Endothelial cell (in vitro differentiated cells): ENCODE measurements at regions not wholly inside any gene's neighbourhood (a gene's known extent, or its start where the extent isn't known, plus 50 kb on each side); places are given as distances from the start of the nearest gene placed in this dataset.
"Not testable (repeated sequence)": the region's sequence is repeated elsewhere in the genome, so short reads cannot be mapped to it uniquely, and the experiment has no call there.

Source experiments
- DNase-seq: peaks from one replicate; pipeline ENCODE4 v3.0.0; 2021; ENCODE audit warnings: low spot score
- H3K27ac Mint-ChIP-seq: one replicate; pipeline ENCODE4 v1.8.0; 2021; ENCODE audit warnings: mixed read lengths, inconsistent platforms; ENCODE audit not compliant: unreplicated experiment
- H3K27me3 Mint-ChIP-seq: one replicate; pipeline ENCODE4 v1.8.0; 2021; ENCODE audit warnings: mild to moderate bottlenecking, moderate library complexity, mixed read lengths, inconsistent platforms; ENCODE audit not compliant: unreplicated experiment
- H3K36me3 Mint-ChIP-seq: one replicate; pipeline ENCODE4 v1.8.0; 2021; ENCODE audit warnings: mild to moderate bottlenecking, low read depth, mixed read lengths, inconsistent platforms; ENCODE audit not compliant: unreplicated experiment
- H3K4me1 Mint-ChIP-seq: one replicate; pipeline ENCODE4 v1.8.0; 2021; ENCODE audit warnings: mild to moderate bottlenecking, mixed read lengths, inconsistent platforms; ENCODE audit not compliant: unreplicated experiment
- H3K4me3 Mint-ChIP-seq: one replicate; pipeline ENCODE4 v1.8.0; 2021; ENCODE audit warnings: mild to moderate bottlenecking, mixed read lengths, inconsistent platforms; ENCODE audit not compliant: unreplicated experiment
- H3K9me3 Mint-ChIP-seq: one replicate; pipeline ENCODE4 v1.8.0; 2021; ENCODE audit warnings: mixed read lengths, inconsistent platforms; ENCODE audit not compliant: unreplicated experiment
- TF ChIP-seq, protein P1 (sequence below): fragments of 200-600 bp; sonication (generic); IDR thresholded peaks from one replicate; pipeline ENCODE4 v1.5.0; 2021; ENCODE audit warnings: antibody characterized with exemption; ENCODE audit not compliant: unreplicated experiment

- no peak for DNase-seq
- no peaks in the 10 kb centered on the region for H3K9me3 Mint-ChIP-seq
- H3K27ac Mint-ChIP-seq = no peak overlapping the region
- TF ChIP-seq, protein P1, sequence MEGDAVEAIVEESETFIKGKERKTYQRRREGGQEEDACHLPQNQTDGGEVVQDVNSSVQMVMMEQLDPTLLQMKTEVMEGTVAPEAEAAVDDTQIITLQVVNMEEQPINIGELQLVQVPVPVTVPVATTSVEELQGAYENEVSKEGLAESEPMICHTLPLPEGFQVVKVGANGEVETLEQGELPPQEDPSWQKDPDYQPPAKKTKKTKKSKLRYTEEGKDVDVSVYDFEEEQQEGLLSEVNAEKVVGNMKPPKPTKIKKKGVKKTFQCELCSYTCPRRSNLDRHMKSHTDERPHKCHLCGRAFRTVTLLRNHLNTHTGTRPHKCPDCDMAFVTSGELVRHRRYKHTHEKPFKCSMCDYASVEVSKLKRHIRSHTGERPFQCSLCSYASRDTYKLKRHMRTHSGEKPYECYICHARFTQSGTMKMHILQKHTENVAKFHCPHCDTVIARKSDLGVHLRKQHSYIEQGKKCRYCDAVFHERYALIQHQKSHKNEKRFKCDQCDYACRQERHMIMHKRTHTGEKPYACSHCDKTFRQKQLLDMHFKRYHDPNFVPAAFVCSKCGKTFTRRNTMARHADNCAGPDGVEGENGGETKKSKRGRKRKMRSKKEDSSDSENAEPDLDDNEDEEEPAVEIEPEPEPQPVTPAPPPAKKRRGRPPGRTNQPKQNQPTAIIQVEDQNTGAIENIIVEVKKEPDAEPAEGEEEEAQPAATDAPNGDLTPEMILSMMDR = no peak
- H3K36me3 Mint-ChIP-seq = no peaks in the 10 kb centered on the region
- H3K27me3 Mint-ChIP-seq = peaks cover 1% of the 10 kb centered on the region
- H3K4me3 Mint-ChIP-seq = no peak overlapping the region
- H3K4me1 Mint-ChIP-seq = peaks cover 4% of the 10 kb centered on the region
Measured at GRCh38 chr12:46071335-46071734, 81.0 kb upstream of the SCAF11 start.

DNA sequence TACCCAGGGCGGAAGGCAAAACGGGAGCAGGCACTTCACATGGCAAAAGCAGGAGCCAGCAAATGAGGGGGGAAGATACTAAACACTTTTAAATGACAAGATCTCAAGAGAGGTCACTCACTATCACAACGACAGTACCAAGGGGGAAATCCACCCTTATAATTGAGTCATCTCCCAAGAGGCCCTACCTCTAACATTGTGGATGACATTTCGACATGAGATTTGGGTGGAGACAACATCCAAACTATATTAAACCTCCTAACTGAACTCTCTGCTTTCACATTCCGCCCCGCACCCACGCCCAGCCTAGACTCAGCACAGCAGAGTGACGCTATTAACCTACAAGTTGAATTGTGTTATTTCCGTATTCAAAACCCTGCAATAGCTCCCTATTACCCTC is 76.7 kb upstream of the SCAF11 start:
- no peak for DNase-seq
- H3K4me1 Mint-ChIP-seq = peaks cover 4% of the 10 kb centered on the region
- peaks cover 1% of the 10 kb centered on the region for H3K27me3 Mint-ChIP-seq
- H3K4me3 Mint-ChIP-seq = no peak overlapping the region
- H3K27ac Mint-ChIP-seq = no peak overlapping the region
- no peaks in the 10 kb centered on the region for H3K9me3 Mint-ChIP-seq
- TF ChIP-seq, protein P1 = no peak
- H3K36me3 Mint-ChIP-seq = no peaks in the 10 kb centered on the region

GRCh38 chr12:46065412-46066166 is 75.2 kb upstream of the SCAF11 start:
- Mint-ChIP-seq H3K4me3 (no peak overlapping the region), H3K4me1 (peaks cover 2% of the 10 kb centered on the region), H3K36me3 (no peaks in the 10 kb centered on the region), H3K27ac (no peak overlapping the region), H3K9me3 (no peaks in the 10 kb centered on the region), H3K27me3 (peaks cover 1% of the 10 kb centered on the region)
- TF ChIP-seq, protein P1 = no peak
- DNase-seq = no peak

DNA sequence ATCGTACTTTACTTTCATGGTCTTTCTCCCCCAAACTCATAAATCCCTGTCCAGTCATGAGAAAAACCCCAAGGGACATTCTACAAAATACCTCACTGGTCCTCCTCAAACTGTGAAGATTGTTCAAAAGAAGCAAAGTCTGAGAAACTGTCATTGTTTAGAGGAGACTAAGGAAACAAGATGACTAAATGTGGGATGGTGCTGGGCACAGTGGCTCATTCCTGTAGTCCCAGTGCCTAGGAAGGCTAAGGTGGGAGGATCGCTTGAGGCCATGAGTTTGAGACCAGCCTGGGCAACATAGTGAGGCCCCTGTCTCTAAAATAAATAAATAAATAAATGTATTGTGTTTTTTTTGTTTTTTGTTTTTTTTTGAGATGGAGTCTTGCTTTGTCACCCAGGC is 74.2 kb upstream of the SCAF11 start:
- no peak for DNase-seq
- no peak overlapping the region for H3K27ac Mint-ChIP-seq
- TF ChIP-seq, protein P1 = no peak
- no peaks in the 10 kb centered on the region for H3K36me3 Mint-ChIP-seq
- no peak overlapping the region for H3K4me3 Mint-ChIP-seq
- H3K27me3 Mint-ChIP-seq = peaks cover 2% of the 10 kb centered on the region
- no peaks in the 10 kb centered on the region for H3K4me1 Mint-ChIP-seq
- no peaks in the 10 kb centered on the region for H3K9me3 Mint-ChIP-seq

- DNase-seq, H3K27ac Mint-ChIP-seq, H3K9me3 Mint-ChIP-seq, H3K4me1 Mint-ChIP-seq, H3K4me3 Mint-ChIP-seq, H3K27me3 Mint-ChIP-seq: not testable (repeated sequence)
- peaks cover 11% of the 10 kb centered on the region for H3K36me3 Mint-ChIP-seq
Measured at GRCh38 chr12:46058697-46059096, 68.3 kb upstream of the SCAF11 start.
